Osteoblast (primary cell): ENCODE measurements at regions not wholly inside any gene's neighbourhood (a gene's known extent, or its start where the extent isn't known, plus 50 kb on each side); places are given as distances from the start of the nearest gene placed in this dataset.

Source experiments
- DNase-seq: peaks from one replicate; pipeline ENCODE4 v3.0.0; 2011; ENCODE audit warnings: low spot score, mixed read lengths; ENCODE audit not compliant: insufficient read length; ENCODE audit errors: missing footprints
- H2AFZ ChIP-seq: 2 replicates; pipeline ENCODE4 v1.6.0; 2011; ENCODE audit warnings: mild to moderate bottlenecking, low read length
- H3K27ac ChIP-seq: 2 replicates; pipeline ENCODE4 v1.5.1; 2011; ENCODE audit warnings: mild to moderate bottlenecking, low read depth, low read length, moderate library complexity
- H3K27me3 ChIP-seq: 2 replicates; pipeline ENCODE4 v1.6.0; 2012; ENCODE audit warnings: mild to moderate bottlenecking, control low read depth, inconsistent platforms, low read length, moderate library complexity; ENCODE audit not compliant: insufficient read depth
- H3K36me3 ChIP-seq: 2 replicates; pipeline ENCODE4 v1.5.1; 2011; ENCODE audit warnings: mild to moderate bottlenecking, low read length, control low read depth, moderate library complexity; ENCODE audit not compliant: insufficient read depth
- H3K4me1 ChIP-seq: 2 replicates; pipeline ENCODE4 v1.5.1; 2011; ENCODE audit warnings: mild to moderate bottlenecking, low read length, control low read depth, moderate library complexity; ENCODE audit not compliant: insufficient read depth
- H3K4me2 ChIP-seq: 2 replicates; pipeline ENCODE4 v1.6.0; 2011; ENCODE audit warnings: mild to moderate bottlenecking, low read length; ENCODE audit not compliant: insufficient read depth
- H3K4me3 ChIP-seq: fragments of 200-600 bp; sonication (generic); 3 replicates; pipeline ENCODE4 v1.5.1; 2012; ENCODE audit warnings: mild to moderate bottlenecking, low read length, inconsistent platforms; ENCODE audit not compliant: insufficient read depth
- H3K79me2 ChIP-seq: 2 replicates; pipeline ENCODE4 v1.6.0; 2012; ENCODE audit warnings: mild to moderate bottlenecking, low read length, control low read depth, inconsistent platforms; ENCODE audit not compliant: insufficient read depth
- H3K9me3 ChIP-seq: 2 replicates; pipeline ENCODE4 v1.5.1; 2011; ENCODE audit warnings: low read depth, low read length, control low read depth
- H4K20me1 ChIP-seq: 2 replicates; pipeline ENCODE4 v1.6.0; 2012; ENCODE audit warnings: mild to moderate bottlenecking, low read length, control low read depth; ENCODE audit not compliant: insufficient read depth
- TF ChIP-seq, protein P1 (sequence below): IDR thresholded peaks from 2 replicates; pipeline ENCODE4 v1.5.1; 2011; ENCODE audit warnings: mild to moderate bottlenecking, low read depth, low read length, moderate library complexity; ENCODE audit errors: extremely low read depth

DNA sequence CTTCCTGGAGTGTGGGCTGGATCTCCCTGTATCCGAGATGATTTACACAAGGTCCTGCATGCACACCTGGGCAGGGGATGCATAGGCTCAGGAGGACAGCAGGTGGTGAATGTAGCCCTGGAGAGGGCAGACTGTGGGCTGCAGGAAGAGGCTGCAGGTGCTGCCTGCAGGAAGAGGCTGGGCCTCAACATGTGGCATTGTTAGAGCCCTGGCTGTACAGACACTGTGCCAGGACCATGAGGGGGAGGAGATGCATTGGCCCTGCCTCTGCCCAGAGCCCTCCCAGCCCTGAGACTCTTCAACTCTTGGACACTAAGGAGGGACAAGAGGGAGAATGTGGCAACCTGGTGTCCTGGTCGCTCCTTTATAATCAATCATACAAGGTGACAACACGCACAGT is 392.8 kb downstream of the TNS1 start:
- H3K36me3 ChIP-seq: no peaks in the 10 kb centered on the region
- no peaks in the 10 kb centered on the region for H3K4me1 ChIP-seq
- H2AFZ ChIP-seq: no peak overlapping the region
- no peaks in the 10 kb centered on the region for H4K20me1 ChIP-seq
- no peaks in the 10 kb centered on the region for H3K79me2 ChIP-seq
- H3K27ac ChIP-seq: no peak overlapping the region
- no peaks in the 10 kb centered on the region for H3K9me3 ChIP-seq
- H3K27me3 ChIP-seq: peaks cover 27% of the 10 kb centered on the region
- DNase-seq: no peak
- H3K4me3 ChIP-seq: no peak overlapping the region
- TF ChIP-seq, protein P1, sequence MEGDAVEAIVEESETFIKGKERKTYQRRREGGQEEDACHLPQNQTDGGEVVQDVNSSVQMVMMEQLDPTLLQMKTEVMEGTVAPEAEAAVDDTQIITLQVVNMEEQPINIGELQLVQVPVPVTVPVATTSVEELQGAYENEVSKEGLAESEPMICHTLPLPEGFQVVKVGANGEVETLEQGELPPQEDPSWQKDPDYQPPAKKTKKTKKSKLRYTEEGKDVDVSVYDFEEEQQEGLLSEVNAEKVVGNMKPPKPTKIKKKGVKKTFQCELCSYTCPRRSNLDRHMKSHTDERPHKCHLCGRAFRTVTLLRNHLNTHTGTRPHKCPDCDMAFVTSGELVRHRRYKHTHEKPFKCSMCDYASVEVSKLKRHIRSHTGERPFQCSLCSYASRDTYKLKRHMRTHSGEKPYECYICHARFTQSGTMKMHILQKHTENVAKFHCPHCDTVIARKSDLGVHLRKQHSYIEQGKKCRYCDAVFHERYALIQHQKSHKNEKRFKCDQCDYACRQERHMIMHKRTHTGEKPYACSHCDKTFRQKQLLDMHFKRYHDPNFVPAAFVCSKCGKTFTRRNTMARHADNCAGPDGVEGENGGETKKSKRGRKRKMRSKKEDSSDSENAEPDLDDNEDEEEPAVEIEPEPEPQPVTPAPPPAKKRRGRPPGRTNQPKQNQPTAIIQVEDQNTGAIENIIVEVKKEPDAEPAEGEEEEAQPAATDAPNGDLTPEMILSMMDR: no peak
- H3K4me2 ChIP-seq: no peak overlapping the region

DNA sequence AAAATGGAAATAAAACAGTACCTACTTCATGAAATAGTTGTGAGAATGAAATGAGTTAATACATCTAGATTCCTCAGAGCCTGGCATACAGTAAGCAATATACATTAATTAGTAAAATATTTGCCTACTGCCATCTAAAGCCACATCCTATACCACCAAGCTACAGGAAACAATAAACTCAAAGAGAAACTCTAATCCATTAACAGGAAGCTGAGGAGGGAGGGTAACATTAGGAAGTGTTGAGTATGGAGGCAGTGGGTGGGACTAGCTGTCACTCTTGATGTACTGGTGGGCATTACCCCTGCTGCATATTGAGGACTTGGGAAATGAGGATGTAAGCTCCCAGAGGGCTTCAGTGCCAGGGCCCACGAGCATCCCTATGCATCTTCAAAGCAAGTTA is 396.5 kb downstream of the TNS1 start:
- peaks cover 44% of the 10 kb centered on the region for H3K27me3 ChIP-seq
- TF ChIP-seq, protein P1: no peak
- H3K9me3 ChIP-seq: no peaks in the 10 kb centered on the region
- no peaks in the 10 kb centered on the region for H3K79me2 ChIP-seq
- no peak for DNase-seq
- H3K4me1 ChIP-seq: no peaks in the 10 kb centered on the region
- H3K4me3 ChIP-seq: no peak overlapping the region
- no peak overlapping the region for H3K27ac ChIP-seq
- no peak overlapping the region for H3K4me2 ChIP-seq
- no peaks in the 10 kb centered on the region for H4K20me1 ChIP-seq
- no peaks in the 10 kb centered on the region for H3K36me3 ChIP-seq
- no peak overlapping the region for H2AFZ ChIP-seq

DNA sequence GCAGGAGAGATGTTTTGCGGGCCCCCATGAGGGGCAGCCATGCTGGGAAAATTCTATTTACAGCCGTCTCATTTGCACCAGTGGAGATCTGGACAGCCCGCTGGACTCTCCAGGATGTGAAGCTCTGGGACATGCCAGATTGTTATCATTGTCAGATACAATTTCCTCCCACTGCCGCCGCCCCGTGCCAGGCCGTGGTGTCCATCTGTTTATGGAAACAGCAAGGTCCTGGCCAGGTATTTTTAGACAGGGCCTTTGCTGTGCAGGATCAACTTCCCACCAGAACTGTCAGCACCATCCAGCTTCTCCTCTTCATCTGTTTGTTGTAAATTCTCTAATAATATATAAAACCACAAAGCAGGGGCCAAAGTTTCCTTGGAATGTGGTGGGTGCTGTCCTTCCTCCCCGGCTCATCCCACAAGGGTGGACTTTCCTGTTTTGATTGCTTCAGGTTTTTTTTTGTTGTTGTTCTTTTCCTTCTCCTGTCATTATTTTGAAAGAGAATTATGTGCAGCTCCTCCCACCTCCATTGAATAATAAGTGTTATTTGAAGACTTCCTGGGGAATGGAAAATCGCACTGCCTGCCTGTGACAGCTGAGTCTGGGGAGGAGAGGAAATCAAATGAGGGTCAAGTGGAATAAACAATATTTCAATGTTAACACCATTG is 398.1 kb downstream of the TNS1 start:
- Histone ChIP-seq H3K4me3 (no peak overlapping the region), H4K20me1 (no peaks in the 10 kb centered on the region), H3K79me2 (no peaks in the 10 kb centered on the region), H3K36me3 (no peaks in the 10 kb centered on the region), H2AFZ (no peak overlapping the region), H3K4me2 (no peak overlapping the region), H3K9me3 (no peaks in the 10 kb centered on the region), H3K27me3 (peaks cover 61% of the 10 kb centered on the region), H3K4me1 (no peaks in the 10 kb centered on the region), H3K27ac (no peak overlapping the region)
- no peak for DNase-seq
- TF ChIP-seq, protein P1: no peak

DNA sequence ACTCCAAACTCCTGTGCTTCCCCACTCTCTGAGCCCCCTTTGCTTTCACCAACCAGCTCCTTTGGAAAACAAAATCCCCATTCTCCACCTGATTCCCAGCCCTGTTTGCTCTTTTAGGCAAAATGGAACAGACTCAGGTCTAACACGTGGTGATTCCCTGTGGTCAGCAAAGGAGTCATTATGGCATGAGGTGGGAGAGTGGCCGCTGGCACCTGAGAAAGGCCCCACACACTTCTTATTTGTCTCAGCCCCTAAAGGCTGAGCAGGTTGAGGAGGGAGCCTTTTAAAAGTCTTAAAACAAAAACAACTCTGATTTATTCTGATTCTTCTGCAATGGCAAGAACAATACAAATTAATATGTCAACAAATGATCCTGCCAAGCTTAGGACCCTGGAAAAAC is 401.2 kb downstream of the TNS1 start:
- Histone ChIP-seq H4K20me1 (no peaks in the 10 kb centered on the region), H3K79me2 (no peaks in the 10 kb centered on the region), H3K27me3 (peaks cover 67% of the 10 kb centered on the region), H3K27ac (no peak overlapping the region), H2AFZ (no peak overlapping the region), H3K4me2 (no peak overlapping the region), H3K4me3 (no peak overlapping the region), H3K36me3 (no peaks in the 10 kb centered on the region), H3K4me1 (no peaks in the 10 kb centered on the region), H3K9me3 (no peaks in the 10 kb centered on the region)
- TF ChIP-seq, protein P1: no peak
- no peak for DNase-seq
